Stomach smooth muscle (tissue), 2 donors: ENCODE measurements at regions not wholly inside any gene's neighbourhood (a gene's known extent, or its start where the extent isn't known, plus 50 kb on each side); places are given as distances from the start of the nearest gene placed in this dataset.

ENCODE experiments used
- H3K27ac ChIP-seq: one replicate; pipeline ENCODE4 v1.7.0; 2013; ENCODE audit warnings: mild to moderate bottlenecking, low read length, inconsistent platforms
- H3K27me3 ChIP-seq, 2 donors: one replicate each; pipeline ENCODE4 v1.7.0; 2013; ENCODE audit warnings: low read length in 2 of 2; ENCODE audit not compliant: insufficient read depth in 2 of 2, control insufficient read depth in 1 of 2
- H3K36me3 ChIP-seq, 2 donors: one replicate each; pipeline ENCODE4 v1.7.0; 2013; ENCODE audit warnings: low read length in 2 of 2; ENCODE audit not compliant: control insufficient read depth in 2 of 2, insufficient read depth in 2 of 2
- H3K4me1 ChIP-seq: one replicate; pipeline ENCODE4 v1.7.0; 2013; ENCODE audit warnings: low read length; ENCODE audit not compliant: control insufficient read depth, insufficient read depth
- H3K4me3 ChIP-seq, 2 donors: one replicate each; pipeline ENCODE4 v1.7.0; 2013; ENCODE audit warnings: low read length in 2 of 2
- H3K9ac ChIP-seq, 2 donors: one replicate each; pipeline ENCODE4 v1.7.0; 2013; ENCODE audit warnings: low read length in 2 of 2, mild to moderate bottlenecking in 1 of 2
- H3K9me3 ChIP-seq, 2 donors: one replicate each; pipeline ENCODE4 v1.7.0; 2013; ENCODE audit warnings: low read length in 2 of 2; ENCODE audit not compliant: control insufficient read depth in 2 of 2
- donor health status: healthy.
- donor health status: Pancreatic carcinoma.

GRCh38 chr15:36390491-36390890 is 188.9 kb upstream of the CDIN1 start:
- H3K9ac ChIP-seq: no peak overlapping the region
- no peak overlapping the region for H3K4me3 ChIP-seq
- no peaks in the 10 kb centered on the region for H3K9me3 ChIP-seq
- no peaks in the 10 kb centered on the region for H3K36me3 ChIP-seq
- H3K27me3 ChIP-seq: no peaks in the 10 kb centered on the region
- H3K4me1 ChIP-seq: no peaks in the 10 kb centered on the region
- no peak overlapping the region for H3K27ac ChIP-seq

- Histone ChIP-seq H3K9ac (no peak overlapping the region), H3K4me3 (no peak overlapping the region), H3K27me3 (no peaks in the 10 kb centered on the region), H3K4me1 (no peaks in the 10 kb centered on the region), H3K36me3 (no peaks in the 10 kb centered on the region), H3K9me3 (no peaks in the 10 kb centered on the region), H3K27ac (no peak overlapping the region)
Measured at GRCh38 chr15:36392676-36393266, 186.7 kb upstream of the CDIN1 start.

GRCh38 chr15:36398212-36398611 is 181.2 kb upstream of the CDIN1 start:
- Histone ChIP-seq H3K9ac (no peak overlapping the region), H3K4me1 (no peaks in the 10 kb centered on the region), H3K4me3 (no peak overlapping the region), H3K27me3 (no peaks in the 10 kb centered on the region), H3K9me3 (no peaks in the 10 kb centered on the region), H3K27ac (no peak overlapping the region), H3K36me3 (no peaks in the 10 kb centered on the region)

- Histone ChIP-seq H3K9ac (no peak overlapping the region), H3K27me3 (no peaks in the 10 kb centered on the region), H3K4me3 (no peak overlapping the region), H3K9me3 (no peaks in the 10 kb centered on the region), H3K27ac (no peak overlapping the region), H3K4me1 (no peaks in the 10 kb centered on the region), H3K36me3 (no peaks in the 10 kb centered on the region)
Measured at GRCh38 chr15:36399276-36399675, 180.2 kb upstream of the CDIN1 start.

GRCh38 chr15:36400936-36401585 is 178.4 kb upstream of the CDIN1 start:
- Histone ChIP-seq H3K36me3 (no peaks in the 10 kb centered on the region), H3K4me1 (no peaks in the 10 kb centered on the region), H3K4me3 (no peak overlapping the region), H3K27me3 (no peaks in the 10 kb centered on the region), H3K9me3 (no peaks in the 10 kb centered on the region), H3K9ac (no peak overlapping the region), H3K27ac (no peak overlapping the region)

GRCh38 chr15:36401586-36401966 is 177.8 kb upstream of the CDIN1 start:
- no peak overlapping the region for H3K4me3 ChIP-seq
- H3K27ac ChIP-seq: no peak overlapping the region
- H3K36me3 ChIP-seq: no peaks in the 10 kb centered on the region
- H3K9ac ChIP-seq: no peak overlapping the region
- H3K4me1 ChIP-seq: no peaks in the 10 kb centered on the region
- no peaks in the 10 kb centered on the region for H3K9me3 ChIP-seq
- no peaks in the 10 kb centered on the region for H3K27me3 ChIP-seq

- Histone ChIP-seq H3K4me1 (no peaks in the 10 kb centered on the region), H3K9ac (no peak overlapping the region), H3K36me3 (no peaks in the 10 kb centered on the region), H3K9me3 (no peaks in the 10 kb centered on the region), H3K27me3 (no peaks in the 10 kb centered on the region), H3K4me3 (no peak overlapping the region), H3K27ac (no peak overlapping the region)
Measured at GRCh38 chr15:36403351-36403750, 176.1 kb upstream of the CDIN1 start.

GRCh38 chr15:36406366-36406765 is 173.1 kb upstream of the CDIN1 start:
- H3K27me3 ChIP-seq: no peaks in the 10 kb centered on the region
- no peak overlapping the region for H3K27ac ChIP-seq
- no peak overlapping the region for H3K4me3 ChIP-seq
- H3K9ac ChIP-seq: no peak overlapping the region
- H3K9me3 ChIP-seq: no peaks in the 10 kb centered on the region
- H3K4me1 ChIP-seq: no peaks in the 10 kb centered on the region
- H3K36me3 ChIP-seq: no peaks in the 10 kb centered on the region

- H3K27me3 ChIP-seq: no peaks in the 10 kb centered on the region
- H3K9ac ChIP-seq: no peak overlapping the region
- no peaks in the 10 kb centered on the region for H3K4me1 ChIP-seq
- no peaks in the 10 kb centered on the region for H3K36me3 ChIP-seq
- no peak overlapping the region for H3K4me3 ChIP-seq
- H3K27ac ChIP-seq: no peak overlapping the region
- no peaks in the 10 kb centered on the region for H3K9me3 ChIP-seq
Measured at GRCh38 chr15:36406911-36407310, 172.5 kb upstream of the CDIN1 start.

- no peak overlapping the region for H3K27ac ChIP-seq
- no peak overlapping the region for H3K4me3 ChIP-seq
- no peaks in the 10 kb centered on the region for H3K27me3 ChIP-seq
- no peaks in the 10 kb centered on the region for H3K36me3 ChIP-seq
- no peaks in the 10 kb centered on the region for H3K4me1 ChIP-seq
- no peaks in the 10 kb centered on the region for H3K9me3 ChIP-seq
- no peak overlapping the region for H3K9ac ChIP-seq
Measured at GRCh38 chr15:36407647-36408046, 171.8 kb upstream of the CDIN1 start.

GRCh38 chr15:36409819-36410218 is 169.6 kb upstream of the CDIN1 start:
- Histone ChIP-seq H3K36me3 (no peaks in the 10 kb centered on the region), H3K9me3 (no peaks in the 10 kb centered on the region), H3K4me3 (no peak overlapping the region), H3K9ac (no peak overlapping the region), H3K27ac (no peak overlapping the region), H3K27me3 (no peaks in the 10 kb centered on the region), H3K4me1 (no peaks in the 10 kb centered on the region)
